ENCODE measurements at regions not wholly inside any gene's neighbourhood (a gene's known extent, or its start where the extent isn't known, plus 50 kb on each side); places are given as distances from the start of the nearest gene placed in this dataset.

GRCh38 chr3:177538048-177538749 lies 340.9 kb upstream of the TBL1XR1 start:
- 61 to 71% (median 65%) methylated on average over 4 of the region's 4 CpGs for WGBS, 5 donors
- no peak for DNase-seq
- H3K27ac ChIP-seq = peak overlapping the region; percentile 20 to 81 (median 69)

GRCh38 chr3:177538750-177539730 lies 341.8 kb upstream of the TBL1XR1 start:
- Histone ChIP-seq H3K27me3 (replicated peaks in 1 of 7) (no peaks in the 10 kb centered on the region), H3K9me3 (no peaks in the 10 kb centered on the region), H3K36me3 (no peaks in the 10 kb centered on the region), H3K4me1 (peaks cover 15 to 45% (median 26%) of the 10 kb centered on the region in 6 donors), H3K27ac (peak overlapping the region; percentile 20 to 81 (median 69)), H3K4me3 (peak overlapping the region in 1 of 8 donors; percentile 39)
- DNase-seq = no peak
- no peak for TF ChIP-seq POLR2A (IDR thresholded peaks at IDR 0.05)
- no peak for TF ChIP-seq POLR2AphosphoS5 (IDR thresholded peaks at IDR 0.05)
- TF ChIP-seq CTCF (IDR thresholded peaks at IDR 0.05 in 8 of 11, conservative IDR thresholded peaks at IDR 0.05 in 3 of 11) = no peak
- 24 to 28% (median 26%) methylated on average over 9 of the region's 9 CpGs for WGBS, 5 donors
- intact Hi-C loops (cut with DNase I; ENCODE audit: low total_unique reads) = no loop called here

More at GRCh38 chr3:177538048-177538749, 340.9 kb upstream of the TBL1XR1 start:
- TF ChIP-seq POLR2AphosphoS5 (IDR thresholded peaks at IDR 0.05) = no peak
- TF ChIP-seq CTCF (IDR thresholded peaks at IDR 0.05 in 8 of 11, conservative IDR thresholded peaks at IDR 0.05 in 3 of 11) = no peak
- no peak for TF ChIP-seq POLR2A (IDR thresholded peaks at IDR 0.05)
- H3K27me3 ChIP-seq (replicated peaks in 1 of 7) = no peaks in the 10 kb centered on the region
- H3K4me3 ChIP-seq = no peak overlapping the region
- no peaks in the 10 kb centered on the region for H3K36me3 ChIP-seq
- intact Hi-C loops (cut with DNase I; ENCODE audit: low total_unique reads) = no loop called here
- no peaks in the 10 kb centered on the region for H3K9me3 ChIP-seq
- H3K4me1 ChIP-seq = peaks cover 15 to 45% (median 26%) of the 10 kb centered on the region in 6 donors

GRCh38 chr3:177541541-177541940 lies 344.3 kb upstream of the TBL1XR1 start:
- Histone ChIP-seq H3K4me1 (peaks cover 15 to 41% (median 26%) of the 10 kb centered on the region in 6 donors), H3K27me3 (replicated peaks in 1 of 7) (no peaks in the 10 kb centered on the region), H3K27ac (no peak overlapping the region), H3K9me3 (no peaks in the 10 kb centered on the region), H3K4me3 (no peak overlapping the region), H3K36me3 (no peaks in the 10 kb centered on the region)
- WGBS, 5 donors = 91 to 98% (median 95%) methylated on average over 4 of the region's 4 CpGs
- DNase-seq = no peak
- TF ChIP-seq CTCF (IDR thresholded peaks at IDR 0.05 in 8 of 11, conservative IDR thresholded peaks at IDR 0.05 in 3 of 11) (no peak), POLR2AphosphoS5 (IDR thresholded peaks at IDR 0.05) (no peak), POLR2A (IDR thresholded peaks at IDR 0.05) (no peak)
- intact Hi-C loops (cut with DNase I; ENCODE audit: low total_unique reads) = no loop called here

- Histone ChIP-seq H3K4me1 (peaks cover 0 to 13% (median 1%) of the 10 kb centered on the region in 6 donors), H3K36me3 (no peaks in the 10 kb centered on the region), H3K9me3 (no peaks in the 10 kb centered on the region), H3K27me3 (replicated peaks in 1 of 7) (no peaks in the 10 kb centered on the region), H3K4me3 (no peak overlapping the region), H3K27ac (no peak overlapping the region)
- intact Hi-C loops (cut with DNase I; ENCODE audit: low total_unique reads) = no loop called here
- WGBS, 5 donors = 90 to 99% (median 96%) methylated on average over 3 of the region's 3 CpGs
- no peak for DNase-seq
- TF ChIP-seq CTCF (IDR thresholded peaks at IDR 0.05 in 8 of 11, conservative IDR thresholded peaks at IDR 0.05 in 3 of 11) (no peak), POLR2A (IDR thresholded peaks at IDR 0.05) (no peak), POLR2AphosphoS5 (IDR thresholded peaks at IDR 0.05) (no peak)
These were observed 348.7 kb upstream of the TBL1XR1 start for GRCh38 chr3:177545964-177546363.

Data from spleen (tissue), 11 donors.